ENCODE measurements at regions not wholly inside any gene's neighbourhood (a gene's known extent, or its start where the extent isn't known, plus 50 kb on each side); places are given as distances from the start of the nearest gene placed in this dataset.
A peak's percentile ranks its signal among the peaks of the same experiment; 100 is the strongest.
"Not testable (repeated sequence)": the region's sequence is repeated elsewhere in the genome, so short reads cannot be mapped to it uniquely, and the experiment has no call there.

GRCh38 chr15:78708713-78709260, 67.8 kb upstream of the CHRNB4 start:
- DNase-seq: no peak

GRCh38 chr15:78706481-78707235, 65.6 kb upstream of the CHRNB4 start:
- DNase-seq: peak; percentile 26

GRCh38 chr15:78703334-78704056, 62.5 kb upstream of the CHRNB4 start:
- DNase-seq: not testable (repeated sequence)

GRCh38 chr15:78702609-78703333, 61.8 kb upstream of the CHRNB4 start:
- no peak for DNase-seq

- no peak for DNase-seq
Observed at GRCh38 chr15:78697449-78697848, 56.4 kb upstream of the CHRNB4 start.

GRCh38 chr15:78696436-78696835, 55.4 kb upstream of the CHRNB4 start:
- DNase-seq: no peak

GRCh38 chr15:78695854-78696253, 54.8 kb upstream of the CHRNB4 start:
- DNase-seq: peak; percentile 92

- DNase-seq: peak; percentile 18
Observed at GRCh38 chr15:78695046-78695671, 54.1 kb upstream of the CHRNB4 start.

- no peak for DNase-seq
Observed at GRCh38 chr15:78691851-78692421, 50.9 kb upstream of the CHRNB4 start.

GRCh38 chr15:78691167-78691850, 50.3 kb upstream of the CHRNB4 start:
- no peak for DNase-seq

All from hematopoietic multipotent progenitor cell treated with erythropoietin and hydrocortisone succinate and interleukin-3 and kit ligand, for 6 days (in vitro differentiated cells).